HG03442 (cell line): ENCODE measurements at regions not wholly inside any gene's neighbourhood (a gene's known extent, or its start where the extent isn't known, plus 50 kb on each side); places are given as distances from the start of the nearest gene placed in this dataset.

Experiments
- ATAC-seq: cut with Tn5 transposase; IDR thresholded peaks from one replicate; pipeline ENCODE4 v1.9.1; 2021; ENCODE audit warnings: mild to moderate bottlenecking, moderate library complexity; ENCODE audit not compliant: unreplicated experiment

GRCh38 chr2:217394510-217395351, 534.9 kb upstream of the TNP1 start:
- ATAC-seq: no peak

GRCh38 chr2:217393585-217394032, 533.7 kb upstream of the TNP1 start:
- ATAC-seq: no peak

GRCh38 chr2:217392930-217393584, 533.2 kb upstream of the TNP1 start:
- ATAC-seq: no peak

- no peak for ATAC-seq
Measured at GRCh38 chr2:217387776-217388387, 528.0 kb upstream of the TNP1 start.

GRCh38 chr2:217386041-217386440, 526.2 kb upstream of the TNP1 start:
- ATAC-seq: no peak

- no peak for ATAC-seq
Measured at GRCh38 chr2:217383620-217384019, 523.8 kb upstream of the TNP1 start.

GRCh38 chr2:217382794-217383193, 522.9 kb upstream of the TNP1 start:
- no peak for ATAC-seq

GRCh38 chr2:217379807-217380206, 519.9 kb upstream of the TNP1 start:
- ATAC-seq: no peak

GRCh38 chr2:217372794-217373193, 512.9 kb upstream of the TNP1 start:
- ATAC-seq: no peak

- ATAC-seq: no peak
Measured at GRCh38 chr2:217371781-217372213, 511.9 kb upstream of the TNP1 start.

- ATAC-seq: no peak
Measured at GRCh38 chr2:217370391-217370790, 510.5 kb upstream of the TNP1 start.

- ATAC-seq: no peak
Measured at GRCh38 chr2:217367464-217367863, 507.6 kb upstream of the TNP1 start.

GRCh38 chr2:217366966-217367365, 507.1 kb upstream of the TNP1 start:
- ATAC-seq: no peak

GRCh38 chr2:217366266-217366895, 506.5 kb upstream of the TNP1 start:
- no peak for ATAC-seq

- no peak for ATAC-seq
Measured at GRCh38 chr2:217365656-217366055, 505.8 kb upstream of the TNP1 start.

- ATAC-seq: no peak
Measured at GRCh38 chr2:217364224-217364623, 504.4 kb upstream of the TNP1 start.

- no peak for ATAC-seq
Measured at GRCh38 chr2:217363470-217363869, 503.6 kb upstream of the TNP1 start.

- ATAC-seq: no peak
Measured at GRCh38 chr2:217362710-217363109, 502.8 kb upstream of the TNP1 start.

- ATAC-seq: no peak
Measured at GRCh38 chr2:217362286-217362685, 502.4 kb upstream of the TNP1 start.

- ATAC-seq: no peak
Measured at GRCh38 chr2:217361483-217361880, 501.6 kb upstream of the TNP1 start.

- ATAC-seq: no peak
Measured at GRCh38 chr2:217360781-217361482, 501.1 kb upstream of the TNP1 start.
